H9 (cell line): ENCODE measurements at regions not wholly inside any gene's neighbourhood (a gene's known extent, or its start where the extent isn't known, plus 50 kb on each side); places are given as distances from the start of the nearest gene placed in this dataset.

ENCODE experiments used
- DNase-seq: peaks from one replicate; pipeline ENCODE4 v3.0.0-alpha.2; 2017
- H2AFZ ChIP-seq: one replicate; pipeline ENCODE4 v1.6.1; 2013; ENCODE audit warnings: mild to moderate bottlenecking, low read length, control low read depth, moderate library complexity
- H2AK5ac ChIP-seq: 2 replicates; pipeline ENCODE4 v1.6.1; 2013; ENCODE audit warnings: low read length, control low read depth, mixed read lengths; ENCODE audit not compliant: insufficient read length
- H2BK120ac ChIP-seq: one replicate; pipeline ENCODE4 v1.6.1; 2013; ENCODE audit warnings: low read depth, mild to moderate bottlenecking, low read length, control low read depth, inconsistent platforms; ENCODE audit not compliant: poor library complexity, severe bottlenecking
- H2BK12ac ChIP-seq: 2 replicates; pipeline ENCODE4 v1.6.1; 2013; ENCODE audit warnings: low read length, control low read depth, mixed read lengths, low read depth; ENCODE audit not compliant: insufficient read length
- H2BK15ac ChIP-seq: 2 replicates; pipeline ENCODE4 v1.6.1; 2013; ENCODE audit warnings: low read depth, low read length, control low read depth
- H2BK20ac ChIP-seq: one replicate; pipeline ENCODE4 v1.6.1; 2013; ENCODE audit warnings: low read depth, mild to moderate bottlenecking, low read length, control low read depth, inconsistent platforms; ENCODE audit not compliant: poor library complexity, severe bottlenecking
- H2BK5ac ChIP-seq: 2 replicates; pipeline ENCODE4 v1.6.1; 2013; ENCODE audit warnings: low read length, control low read depth, mixed read lengths; ENCODE audit not compliant: insufficient read length
- H3K14ac ChIP-seq: 2 replicates; pipeline ENCODE4 v1.6.1; 2013; ENCODE audit warnings: low read length, control low read depth; ENCODE audit not compliant: insufficient read depth
- H3K18ac ChIP-seq: 2 replicates; pipeline ENCODE4 v1.6.1; 2013; ENCODE audit warnings: low read depth, mild to moderate bottlenecking, mixed read lengths, low read length, control low read depth; ENCODE audit not compliant: insufficient read length
- H3K23ac ChIP-seq: 2 replicates; pipeline ENCODE4 v1.6.1; 2013; ENCODE audit warnings: low read length, control low read depth, mixed read lengths, low read depth; ENCODE audit not compliant: insufficient read length
- H3K23me2 ChIP-seq: 2 replicates; pipeline ENCODE4 v1.6.1; 2013; ENCODE audit warnings: low read depth, mild to moderate bottlenecking, mixed read lengths, low read length, control low read depth; ENCODE audit not compliant: insufficient read length, poor library complexity, severe bottlenecking
- H3K27ac ChIP-seq: 2 replicates; pipeline ENCODE4 v1.5.1; 2013; ENCODE audit warnings: low read length, control low read depth, mixed read lengths, low read depth; ENCODE audit not compliant: insufficient read length
- H3K27me3 ChIP-seq: 2 replicates; pipeline ENCODE4 v1.6.1; 2013; ENCODE audit warnings: low read length, control low read depth, inconsistent platforms; ENCODE audit not compliant: insufficient read depth
- H3K4ac ChIP-seq: 2 replicates; pipeline ENCODE4 v1.6.1; 2013; ENCODE audit warnings: low read depth, mild to moderate bottlenecking, control low read depth, inconsistent platforms, low read length, moderate library complexity
- H3K4me1 ChIP-seq: 2 replicates; pipeline ENCODE4 v1.6.1; 2013; ENCODE audit warnings: low read length, control low read depth, inconsistent platforms; ENCODE audit not compliant: insufficient read depth
- H3K4me2 ChIP-seq: 2 replicates; pipeline ENCODE4 v1.6.1; 2013; ENCODE audit warnings: low read length, control low read depth, mixed read lengths; ENCODE audit not compliant: insufficient read length, insufficient read depth
- H3K56ac ChIP-seq: 2 replicates; pipeline ENCODE4 v1.6.1; 2013; ENCODE audit warnings: low read depth, mild to moderate bottlenecking, mixed read lengths, low read length, control low read depth; ENCODE audit not compliant: insufficient read length
- H3K79me1 ChIP-seq: 2 replicates; pipeline ENCODE4 v1.6.1; 2013; ENCODE audit warnings: low read depth, mild to moderate bottlenecking, moderate library complexity, low read length, control low read depth, inconsistent platforms; ENCODE audit not compliant: insufficient read depth, poor library complexity, severe bottlenecking
- H3K79me2 ChIP-seq: 2 replicates; pipeline ENCODE4 v1.6.1; 2013; ENCODE audit warnings: low read length, control low read depth, inconsistent platforms; ENCODE audit not compliant: insufficient read depth
- H3K9ac ChIP-seq: 2 replicates; pipeline ENCODE4 v1.6.1; 2013; ENCODE audit warnings: low read length, control low read depth, mixed read lengths; ENCODE audit not compliant: insufficient read length; ENCODE audit errors: extremely low read depth
- H3K9me3 ChIP-seq: one replicate; pipeline ENCODE4 v1.6.1; 2013; ENCODE audit warnings: low read depth, low read length, inconsistent platforms; ENCODE audit not compliant: control insufficient read depth
- H3T11ph ChIP-seq: one replicate; pipeline ENCODE4 v1.6.1; 2013; ENCODE audit warnings: mild to moderate bottlenecking, low read length, control low read depth, inconsistent platforms
- H4K20me1 ChIP-seq: one replicate; pipeline ENCODE4 v1.6.1; 2013; ENCODE audit not compliant: control insufficient read depth, insufficient read length, insufficient read depth
- H4K5ac ChIP-seq: 2 replicates; pipeline ENCODE4 v1.6.1; 2013; ENCODE audit warnings: low read depth, mild to moderate bottlenecking, mixed read lengths, low read length, control low read depth; ENCODE audit not compliant: insufficient read length
- H4K8ac ChIP-seq: replicated peaks from 2 replicates; pipeline ENCODE4 v1.6.1; 2013; ENCODE audit warnings: low read length, control low read depth, mixed read lengths, low read depth; ENCODE audit not compliant: insufficient read length
- H4K91ac ChIP-seq: 2 replicates; pipeline ENCODE4 v1.6.1; 2013; ENCODE audit warnings: low read depth, mild to moderate bottlenecking, moderate library complexity, mixed read lengths, low read length, control low read depth; ENCODE audit not compliant: insufficient read length
- H3K27ac Mint-ChIP-seq, 3 experiments: 2 replicates in 2 of 3; 3 replicates in 1 of 3; pipeline ENCODE4 v1.8.0; 2020 to 2021; ENCODE audit warnings: mixed read lengths in 3 of 3, mild to moderate bottlenecking in 1 of 3, moderate library complexity in 1 of 3
- H3K27me3 Mint-ChIP-seq: 2 replicates; pipeline ENCODE4 v1.8.0; 2021; ENCODE audit warnings: low read depth, mild to moderate bottlenecking, moderate library complexity, mixed read lengths
- H3K36me3 Mint-ChIP-seq, 3 experiments: 2 replicates in 2 of 3; 3 replicates in 1 of 3; pipeline ENCODE4 v1.8.0; 2020 to 2021; ENCODE audit warnings: low read depth in 3 of 3, mixed read lengths in 3 of 3; ENCODE audit not compliant: insufficient read depth in 1 of 3
- H3K4me1 Mint-ChIP-seq, 2 experiments: 2 replicates each; pipeline ENCODE4 v1.8.0; 2020; ENCODE audit warnings: mixed read lengths in 2 of 2
- H3K4me3 Mint-ChIP-seq, 2 experiments: 2 replicates in 1 of 2; 3 replicates in 1 of 2; pipeline ENCODE4 v1.8.0; 2020 to 2021; ENCODE audit warnings: mild to moderate bottlenecking in 2 of 2, mixed read lengths in 2 of 2, moderate library complexity in 1 of 2
- H3K9me3 Mint-ChIP-seq, 2 experiments: 2 replicates in 1 of 2; 3 replicates in 1 of 2; pipeline ENCODE4 v1.8.0; 2020; ENCODE audit warnings: mild to moderate bottlenecking in 2 of 2, mixed read lengths in 2 of 2, moderate library complexity in 1 of 2
- WGBS: extraction: QIAGEN DNeasy Blood & Tissue Kit; methylation state at CpG from one replicate; pipeline ENCODE4 v1.1.7; 2013; ENCODE audit warnings: missing lambda C conversion rate, low lambda C conversion rate, mixed read lengths; ENCODE audit not compliant: insufficient read length; ENCODE audit errors: extremely low coverage; 5-methylcytosine and 5-hydroxymethylcytosine counted together
- TF ChIP-seq, protein P1 (sequence below): fragments of 200-600 bp; sonication (generic); conservative IDR thresholded peaks from 3 replicates; pipeline ENCODE4 v1.8.0; 2021; ENCODE audit warnings: antibody characterized with exemption, mild to moderate bottlenecking

GRCh38 chr2:211204902-211205301 is 648.5 kb downstream of the CPS1 start:
- Histone ChIP-seq H3K79me1 (no peaks in the 10 kb centered on the region), H4K8ac (no peak overlapping the region), H2BK20ac (no peak overlapping the region), H2BK120ac (no peak overlapping the region), H3T11ph (no peak overlapping the region), H3K27ac (no peak overlapping the region), H4K91ac (no peak overlapping the region), H3K27me3 (no peaks in the 10 kb centered on the region), H3K18ac (no peak overlapping the region), H3K14ac (no peak overlapping the region), H4K20me1 (no peaks in the 10 kb centered on the region), H2AK5ac (no peak overlapping the region), H2BK15ac (no peak overlapping the region), H3K4me2 (no peak overlapping the region), H4K5ac (no peak overlapping the region), H2AFZ (no peak overlapping the region), H3K9ac (no peak overlapping the region), H3K23me2 (no peaks in the 10 kb centered on the region), H3K9me3 (no peaks in the 10 kb centered on the region), H3K56ac (no peak overlapping the region), H3K4ac (no peak overlapping the region), H3K79me2 (no peaks in the 10 kb centered on the region), H2BK5ac (no peak overlapping the region), H3K4me1 (no peaks in the 10 kb centered on the region), H2BK12ac (no peak overlapping the region), H3K23ac (no peak overlapping the region)
- TF ChIP-seq, protein P1, sequence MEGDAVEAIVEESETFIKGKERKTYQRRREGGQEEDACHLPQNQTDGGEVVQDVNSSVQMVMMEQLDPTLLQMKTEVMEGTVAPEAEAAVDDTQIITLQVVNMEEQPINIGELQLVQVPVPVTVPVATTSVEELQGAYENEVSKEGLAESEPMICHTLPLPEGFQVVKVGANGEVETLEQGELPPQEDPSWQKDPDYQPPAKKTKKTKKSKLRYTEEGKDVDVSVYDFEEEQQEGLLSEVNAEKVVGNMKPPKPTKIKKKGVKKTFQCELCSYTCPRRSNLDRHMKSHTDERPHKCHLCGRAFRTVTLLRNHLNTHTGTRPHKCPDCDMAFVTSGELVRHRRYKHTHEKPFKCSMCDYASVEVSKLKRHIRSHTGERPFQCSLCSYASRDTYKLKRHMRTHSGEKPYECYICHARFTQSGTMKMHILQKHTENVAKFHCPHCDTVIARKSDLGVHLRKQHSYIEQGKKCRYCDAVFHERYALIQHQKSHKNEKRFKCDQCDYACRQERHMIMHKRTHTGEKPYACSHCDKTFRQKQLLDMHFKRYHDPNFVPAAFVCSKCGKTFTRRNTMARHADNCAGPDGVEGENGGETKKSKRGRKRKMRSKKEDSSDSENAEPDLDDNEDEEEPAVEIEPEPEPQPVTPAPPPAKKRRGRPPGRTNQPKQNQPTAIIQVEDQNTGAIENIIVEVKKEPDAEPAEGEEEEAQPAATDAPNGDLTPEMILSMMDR = no peak
- Mint-ChIP-seq H3K36me3 (no peaks in the 10 kb centered on the region), H3K9me3 (no peaks in the 10 kb centered on the region), H3K4me1 (no peaks in the 10 kb centered on the region), H3K27ac (no peak overlapping the region), H3K27me3 (no peaks in the 10 kb centered on the region), H3K4me3 (no peak overlapping the region)
- DNase-seq = no peak
- WGBS = no CpG with 5 or more reads among the region's 6 CpGs
